ENCODE measurements at regions not wholly inside any gene's neighbourhood (a gene's known extent, or its start where the extent isn't known, plus 50 kb on each side); places are given as distances from the start of the nearest gene placed in this dataset.
A peak's percentile ranks its signal among the peaks of the same experiment; 100 is the strongest.

DNA sequence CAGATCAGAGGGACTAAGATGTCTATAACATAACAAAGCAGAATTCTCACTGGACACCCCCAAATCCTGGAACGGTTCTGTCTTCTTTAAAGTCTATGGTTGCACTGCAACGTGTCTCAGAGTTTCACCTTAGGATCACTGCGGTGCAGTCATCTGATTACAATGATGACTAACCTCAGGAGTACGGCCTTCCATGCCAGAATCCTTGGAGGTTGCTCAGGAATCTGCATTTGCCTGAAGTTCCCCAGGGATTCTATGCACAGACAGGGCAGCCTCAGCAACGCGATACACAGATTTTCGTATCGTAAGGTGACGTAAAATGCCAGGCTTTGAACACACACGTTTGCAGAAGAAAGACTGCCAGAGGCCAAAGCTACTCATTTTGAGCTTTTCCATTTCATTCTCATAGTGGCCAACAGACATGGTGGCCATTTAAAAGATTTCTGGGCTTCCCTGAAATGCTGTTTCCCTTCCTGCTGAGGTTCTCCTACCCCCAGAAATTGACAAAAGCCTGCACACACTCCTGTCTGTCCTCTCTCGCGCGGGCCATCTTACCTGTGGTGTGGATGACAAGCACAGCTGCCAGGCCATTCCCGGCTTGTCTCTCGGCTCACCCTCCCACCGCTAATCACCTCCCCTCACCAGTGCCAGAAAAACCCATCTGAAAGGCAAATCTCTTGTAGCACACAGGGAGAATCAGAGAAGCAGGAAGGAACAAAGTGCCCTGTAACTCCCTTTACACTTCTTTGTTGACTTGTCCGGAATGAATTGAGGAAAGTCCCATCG lies 148.8 kb downstream of the ACKR3 start:
- H3K27me3 ChIP-seq (ENCODE audit: control insufficient read depth in 3 of 3, insufficient read depth in 3 of 3, low read length in 2 of 3) = no peaks in the 10 kb centered on the region
- no peaks in the 10 kb centered on the region for H3K9me3 ChIP-seq (ENCODE audit: control insufficient read depth in 4 of 4, insufficient read depth in 3 of 4, low read length in 3 of 4)
- ATAC-seq (ENCODE audit: insufficient read depth, low FRiP score) (no peak), DNase-seq (no peak)
- H3K4me3 ChIP-seq = no peak overlapping the region
- TF ChIP-seq, protein P1, sequence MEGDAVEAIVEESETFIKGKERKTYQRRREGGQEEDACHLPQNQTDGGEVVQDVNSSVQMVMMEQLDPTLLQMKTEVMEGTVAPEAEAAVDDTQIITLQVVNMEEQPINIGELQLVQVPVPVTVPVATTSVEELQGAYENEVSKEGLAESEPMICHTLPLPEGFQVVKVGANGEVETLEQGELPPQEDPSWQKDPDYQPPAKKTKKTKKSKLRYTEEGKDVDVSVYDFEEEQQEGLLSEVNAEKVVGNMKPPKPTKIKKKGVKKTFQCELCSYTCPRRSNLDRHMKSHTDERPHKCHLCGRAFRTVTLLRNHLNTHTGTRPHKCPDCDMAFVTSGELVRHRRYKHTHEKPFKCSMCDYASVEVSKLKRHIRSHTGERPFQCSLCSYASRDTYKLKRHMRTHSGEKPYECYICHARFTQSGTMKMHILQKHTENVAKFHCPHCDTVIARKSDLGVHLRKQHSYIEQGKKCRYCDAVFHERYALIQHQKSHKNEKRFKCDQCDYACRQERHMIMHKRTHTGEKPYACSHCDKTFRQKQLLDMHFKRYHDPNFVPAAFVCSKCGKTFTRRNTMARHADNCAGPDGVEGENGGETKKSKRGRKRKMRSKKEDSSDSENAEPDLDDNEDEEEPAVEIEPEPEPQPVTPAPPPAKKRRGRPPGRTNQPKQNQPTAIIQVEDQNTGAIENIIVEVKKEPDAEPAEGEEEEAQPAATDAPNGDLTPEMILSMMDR (IDR thresholded peaks at IDR 0.05; ENCODE audit: control extremely low read depth, extremely low read depth) = no peak
- no peak overlapping the region for H3K9ac ChIP-seq (ENCODE audit: insufficient read depth in 1 of 2, low read length in 2 of 2)
- peaks cover 0 to 31% (median 11%) of the 10 kb centered on the region in 5 donors for H3K4me1 ChIP-seq (ENCODE audit: control insufficient read depth in 5 of 5, insufficient read depth in 5 of 5, low read length in 5 of 5)
- no peaks in the 10 kb centered on the region for H3K36me3 ChIP-seq (ENCODE audit: control insufficient read depth in 4 of 4, insufficient read depth in 4 of 4, low read length in 4 of 4)
- no peak overlapping the region for H3K27ac ChIP-seq (ENCODE audit: low read depth in 1 of 2, low read length in 1 of 2)
- 94 to 97% methylated on average over 18 of the region's 18 CpGs for WGBS, 2 donors

DNA sequence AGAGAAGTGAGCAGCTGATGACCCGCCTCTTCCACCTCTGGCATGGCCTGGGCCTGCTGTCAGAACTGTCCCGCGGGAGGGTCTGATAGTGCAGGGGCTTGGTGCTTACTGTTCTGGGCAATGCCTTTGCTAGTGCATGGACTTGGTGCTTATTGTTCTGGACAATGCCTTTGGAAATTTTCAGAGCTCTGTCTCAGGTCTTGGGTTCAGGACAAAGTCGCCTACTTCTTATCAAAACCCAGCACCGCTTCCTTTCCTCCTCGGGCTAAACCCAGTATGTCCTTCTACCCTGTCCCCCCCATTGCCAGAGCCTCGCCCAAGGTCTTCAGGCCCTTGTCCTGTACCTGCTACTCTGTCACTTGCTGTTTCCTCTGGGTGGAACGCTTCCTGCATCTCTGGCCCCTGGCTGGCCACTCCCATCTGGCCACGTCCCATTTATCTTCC lies 149.6 kb downstream of the ACKR3 start:
- WGBS, 2 donors = 71 to 80% methylated on average over 9 of the region's 9 CpGs
- ATAC-seq (ENCODE audit: insufficient read depth, low FRiP score) (no peak), DNase-seq (no peak)
- TF ChIP-seq, protein P1 (IDR thresholded peaks at IDR 0.05; ENCODE audit: control extremely low read depth, extremely low read depth) = no peak
- Histone ChIP-seq H3K36me3 (ENCODE audit: control insufficient read depth in 4 of 4, insufficient read depth in 4 of 4, low read length in 4 of 4) (no peaks in the 10 kb centered on the region), H3K27me3 (ENCODE audit: control insufficient read depth in 3 of 3, insufficient read depth in 3 of 3, low read length in 2 of 3) (no peaks in the 10 kb centered on the region), H3K4me3 (no peak overlapping the region), H3K9me3 (ENCODE audit: control insufficient read depth in 4 of 4, insufficient read depth in 3 of 4, low read length in 3 of 4) (no peaks in the 10 kb centered on the region), H3K27ac (ENCODE audit: low read depth in 1 of 2, low read length in 1 of 2) (no peak overlapping the region), H3K4me1 (ENCODE audit: control insufficient read depth in 5 of 5, insufficient read depth in 5 of 5, low read length in 5 of 5) (peaks cover 0 to 22% (median 8%) of the 10 kb centered on the region in 5 donors), H3K9ac (ENCODE audit: insufficient read depth in 1 of 2, low read length in 2 of 2) (no peak overlapping the region)

DNA sequence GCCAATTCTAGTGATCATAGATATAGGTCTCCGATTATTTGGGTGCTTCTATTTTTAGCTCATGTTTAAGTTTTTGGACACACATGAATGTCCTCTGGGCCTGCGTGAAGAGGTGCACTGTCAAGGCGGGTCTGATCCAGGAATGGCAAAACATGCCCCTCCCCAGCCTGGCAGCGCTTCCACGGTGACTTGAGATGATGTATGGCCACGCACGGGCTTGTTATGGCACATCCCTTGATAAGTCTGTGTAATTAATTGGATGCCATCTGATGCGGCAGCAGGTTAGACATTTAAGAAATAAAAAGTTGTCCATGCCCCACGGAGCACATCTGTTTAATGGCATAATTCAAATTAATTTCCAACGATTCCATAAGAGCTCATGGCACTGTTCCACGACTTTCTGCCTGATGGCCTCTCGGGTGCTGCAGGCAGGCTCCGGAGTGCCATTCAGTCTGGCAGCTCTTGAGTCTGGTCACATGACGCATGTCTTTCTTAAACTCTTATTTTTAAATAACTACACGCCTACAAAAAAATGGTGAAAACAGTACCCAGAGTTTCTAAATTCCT lies 151.4 kb downstream of the ACKR3 start:
- 69 to 84% methylated on average over 15 of the region's 15 CpGs for WGBS, 2 donors
- Histone ChIP-seq H3K9ac (ENCODE audit: insufficient read depth in 1 of 2, low read length in 2 of 2) (no peak overlapping the region), H3K27ac (ENCODE audit: low read depth in 1 of 2, low read length in 1 of 2) (no peak overlapping the region), H3K27me3 (ENCODE audit: control insufficient read depth in 3 of 3, insufficient read depth in 3 of 3, low read length in 2 of 3) (no peaks in the 10 kb centered on the region), H3K4me3 (no peak overlapping the region), H3K4me1 (ENCODE audit: control insufficient read depth in 5 of 5, insufficient read depth in 5 of 5, low read length in 5 of 5) (peaks cover 0 to 5% (median 0%) of the 10 kb centered on the region in 5 donors), H3K36me3 (ENCODE audit: control insufficient read depth in 4 of 4, insufficient read depth in 4 of 4, low read length in 4 of 4) (no peaks in the 10 kb centered on the region), H3K9me3 (ENCODE audit: control insufficient read depth in 4 of 4, insufficient read depth in 3 of 4, low read length in 3 of 4) (no peaks in the 10 kb centered on the region)
- peak in 1 of 3 donors; percentile 60 for DNase-seq
- no peak for ATAC-seq (ENCODE audit: insufficient read depth, low FRiP score)
- TF ChIP-seq, protein P1 (IDR thresholded peaks at IDR 0.05; ENCODE audit: control extremely low read depth, extremely low read depth) = no peak
